SJSA1 (cell line): ENCODE measurements at regions not wholly inside any gene's neighbourhood (a gene's known extent, or its start where the extent isn't known, plus 50 kb on each side); places are given as distances from the start of the nearest gene placed in this dataset.

ENCODE experiments used
- DNase-seq, 2 experiments: peaks; one replicate each; pipeline ENCODE4 v3.0.0-alpha.2; 2015 to 2020; ENCODE audit warnings: low spot score in 2 of 2, low read depth in 1 of 2
- H3K27ac ChIP-seq: fragments of 250-450 bp; sonication (Bioruptor Pico); 2 replicates; pipeline ENCODE4 v1.5.1; 2020; ENCODE audit warnings: mild to moderate bottlenecking, moderate library complexity
- H3K27me3 ChIP-seq: fragments of 250-450 bp; sonication (Bioruptor Pico); replicated peaks from 2 replicates; pipeline ENCODE4 v1.5.1; 2020; ENCODE audit warnings: mild to moderate bottlenecking, moderate library complexity
- H3K36me3 ChIP-seq: fragments of 250-450 bp; sonication (Bioruptor Pico); 2 replicates; pipeline ENCODE4 v1.5.1; 2020; ENCODE audit warnings: mild to moderate bottlenecking
- H3K4me1 ChIP-seq: fragments of 250-450 bp; sonication (Bioruptor Pico); replicated peaks from 2 replicates; pipeline ENCODE4 v1.6.1; 2021; ENCODE audit warnings: mild to moderate bottlenecking
- H3K4me3 ChIP-seq: fragments of 250-450 bp; sonication (Bioruptor Pico); 2 replicates; pipeline ENCODE4 v1.5.1; 2020; ENCODE audit warnings: mild to moderate bottlenecking
- H3K9me3 ChIP-seq: fragments of 250-450 bp; sonication (Bioruptor Pico); replicated peaks from 2 replicates; pipeline ENCODE4 v1.5.1; 2020; ENCODE audit warnings: mild to moderate bottlenecking

GRCh38 chr3:124572851-124573405, 157.3 kb upstream of the UMPS start:
- Histone ChIP-seq H3K27ac (no peak overlapping the region), H3K4me1 (no peaks in the 10 kb centered on the region), H3K27me3 (no peaks in the 10 kb centered on the region), H3K4me3 (no peak overlapping the region), H3K9me3 (no peaks in the 10 kb centered on the region), H3K36me3 (no peaks in the 10 kb centered on the region)
- DNase-seq, result no peak

GRCh38 chr3:124574012-124574411, 156.2 kb upstream of the UMPS start:
- Histone ChIP-seq H3K36me3 (no peaks in the 10 kb centered on the region), H3K4me1 (no peaks in the 10 kb centered on the region), H3K9me3 (no peaks in the 10 kb centered on the region), H3K27me3 (no peaks in the 10 kb centered on the region), H3K4me3 (no peak overlapping the region), H3K27ac (no peak overlapping the region)
- DNase-seq, result no peak

- H3K27ac ChIP-seq, result no peak overlapping the region
- no peaks in the 10 kb centered on the region for H3K9me3 ChIP-seq
- no peak for DNase-seq
- no peaks in the 10 kb centered on the region for H3K27me3 ChIP-seq
- no peak overlapping the region for H3K4me3 ChIP-seq
- H3K36me3 ChIP-seq, result no peaks in the 10 kb centered on the region
- H3K4me1 ChIP-seq, result no peaks in the 10 kb centered on the region
Observed at GRCh38 chr3:124576565-124577493, 153.4 kb upstream of the UMPS start.

GRCh38 chr3:124577494-124578167, 152.6 kb upstream of the UMPS start:
- Histone ChIP-seq H3K36me3 (no peaks in the 10 kb centered on the region), H3K9me3 (no peaks in the 10 kb centered on the region), H3K27me3 (no peaks in the 10 kb centered on the region), H3K4me3 (no peak overlapping the region), H3K27ac (no peak overlapping the region), H3K4me1 (no peaks in the 10 kb centered on the region)
- DNase-seq, result no peak

GRCh38 chr3:124579641-124580040, 150.6 kb upstream of the UMPS start:
- no peaks in the 10 kb centered on the region for H3K36me3 ChIP-seq
- H3K9me3 ChIP-seq, result no peaks in the 10 kb centered on the region
- peaks cover 5% of the 10 kb centered on the region for H3K4me1 ChIP-seq
- H3K27me3 ChIP-seq, result no peaks in the 10 kb centered on the region
- DNase-seq, result no peak
- no peak overlapping the region for H3K27ac ChIP-seq
- no peak overlapping the region for H3K4me3 ChIP-seq

- no peak for DNase-seq
- no peak overlapping the region for H3K4me3 ChIP-seq
- no peaks in the 10 kb centered on the region for H3K27me3 ChIP-seq
- no peak overlapping the region for H3K27ac ChIP-seq
- no peaks in the 10 kb centered on the region for H3K36me3 ChIP-seq
- H3K9me3 ChIP-seq, result no peaks in the 10 kb centered on the region
- peaks cover 10% of the 10 kb centered on the region for H3K4me1 ChIP-seq
Observed at GRCh38 chr3:124582196-124582595, 148.1 kb upstream of the UMPS start.

- Histone ChIP-seq H3K4me3 (no peak overlapping the region), H3K9me3 (no peaks in the 10 kb centered on the region), H3K27ac (no peak overlapping the region), H3K27me3 (no peaks in the 10 kb centered on the region), H3K4me1 (peaks cover 10% of the 10 kb centered on the region), H3K36me3 (no peaks in the 10 kb centered on the region)
- DNase-seq, result no peak
Observed at GRCh38 chr3:124582621-124583395, 147.4 kb upstream of the UMPS start.

GRCh38 chr3:124584245-124584551, 146.1 kb upstream of the UMPS start:
- no peaks in the 10 kb centered on the region for H3K36me3 ChIP-seq
- peak overlapping the region; percentile 40 for H3K4me3 ChIP-seq
- no peaks in the 10 kb centered on the region for H3K27me3 ChIP-seq
- no peak for DNase-seq
- H3K27ac ChIP-seq, result no peak overlapping the region
- H3K9me3 ChIP-seq, result no peaks in the 10 kb centered on the region
- peaks cover 10% of the 10 kb centered on the region for H3K4me1 ChIP-seq

- H3K27me3 ChIP-seq, result no peaks in the 10 kb centered on the region
Observed at GRCh38 chr3:124584552-124585391, 145.5 kb upstream of the UMPS start.

GRCh38 chr3:124586126-124587052, 143.9 kb upstream of the UMPS start:
- Histone ChIP-seq H3K9me3 (no peaks in the 10 kb centered on the region), H3K27me3 (no peaks in the 10 kb centered on the region), H3K27ac (no peak overlapping the region), H3K4me1 (peaks cover 10% of the 10 kb centered on the region), H3K4me3 (no peak overlapping the region), H3K36me3 (no peaks in the 10 kb centered on the region)
- no peak for DNase-seq

More at GRCh38 chr3:124584552-124585391, 145.5 kb upstream of the UMPS start:
- peak; percentile 42 to 67 for DNase-seq
- Histone ChIP-seq H3K36me3 (no peaks in the 10 kb centered on the region), H3K4me3 (peak overlapping the region; percentile 40), H3K4me1 (peaks cover 10% of the 10 kb centered on the region), H3K27ac (no peak overlapping the region), H3K9me3 (no peaks in the 10 kb centered on the region)

- Histone ChIP-seq H3K36me3 (no peaks in the 10 kb centered on the region), H3K27ac (no peak overlapping the region), H3K4me1 (peaks cover 10% of the 10 kb centered on the region), H3K4me3 (no peak overlapping the region), H3K9me3 (no peaks in the 10 kb centered on the region), H3K27me3 (no peaks in the 10 kb centered on the region)
- no peak for DNase-seq
Observed at GRCh38 chr3:124587053-124587408, 143.2 kb upstream of the UMPS start.

GRCh38 chr3:124588036-124588435, 142.2 kb upstream of the UMPS start:
- Histone ChIP-seq H3K27ac (no peak overlapping the region), H3K4me1 (peaks cover 10% of the 10 kb centered on the region), H3K4me3 (no peak overlapping the region), H3K27me3 (no peaks in the 10 kb centered on the region), H3K36me3 (no peaks in the 10 kb centered on the region), H3K9me3 (no peaks in the 10 kb centered on the region)
- no peak for DNase-seq
